H1 (cell line): ENCODE measurements at regions not wholly inside any gene's neighbourhood (a gene's known extent, or its start where the extent isn't known, plus 50 kb on each side); places are given as distances from the start of the nearest gene placed in this dataset.

Experiments used
- CTCF ChIA-PET: fragments of 300-600 bp; sonication (Branson Sonifier 250); formaldehyde crosslinking; loops from one replicate; lab custom pipeline; 2021; ENCODE audit not compliant: partially characterized antibody; lab: Charles Lee
- POLR2A ChIA-PET: fragments of 300-600 bp; sonication (Branson Sonifier 250); formaldehyde crosslinking; loops from one replicate; lab custom pipeline; 2021; ENCODE audit warnings: inconsistent platforms; ENCODE audit not compliant: partially characterized antibody; lab: Charles Lee
- DNase-seq, 2 experiments: peaks; one replicate each; pipeline versions ENCODE4 v3.0.0 to v3.0.0-alpha.2; 2010 to 2022; ENCODE audit warnings: low spot score in 2 of 2, low read depth in 1 of 2, mixed read lengths in 1 of 2
- FAIRE-seq: peaks from 2 replicates; lab custom pipeline; 2011; peaks lifted over from hg19 to GRCh38; lab: Jason Lieb, UNC
- H2AFZ ChIP-seq: 2 replicates; pipeline ENCODE4 v1.8.1; 2012; ENCODE audit warnings: low read length, inconsistent platforms
- H2AK5ac ChIP-seq: 2 replicates; pipeline ENCODE4 v1.6.1; 2013; ENCODE audit warnings: low read depth, low read length
- H2BK120ac ChIP-seq: replicated peaks from 2 replicates; pipeline ENCODE3; 2013; ENCODE audit warnings: low read depth, low read length, inconsistent platforms
- H2BK12ac ChIP-seq: 2 replicates; pipeline ENCODE4 v1.6.1; 2013; ENCODE audit warnings: low read depth, low read length
- H2BK15ac ChIP-seq: 2 replicates; pipeline ENCODE4 v1.6.1; 2013; ENCODE audit warnings: low read length
- H2BK20ac ChIP-seq: 2 replicates; pipeline ENCODE4 v1.6.1; 2013; ENCODE audit warnings: low read length
- H2BK5ac ChIP-seq: 2 replicates; pipeline ENCODE4 v1.6.1; 2013; ENCODE audit warnings: low read depth, low read length
- H3K14ac ChIP-seq: 2 replicates; pipeline ENCODE4 v1.6.1; 2013; ENCODE audit warnings: inconsistent platforms; ENCODE audit not compliant: insufficient read length
- H3K18ac ChIP-seq: 2 replicates; pipeline ENCODE4 v1.6.1; 2013; ENCODE audit warnings: low read length; ENCODE audit errors: extremely low read depth
- H3K23ac ChIP-seq: 2 replicates; pipeline ENCODE4 v1.6.1; 2013; ENCODE audit warnings: inconsistent platforms; ENCODE audit not compliant: insufficient read length
- H3K23me2 ChIP-seq: 2 replicates; pipeline ENCODE4 v1.6.1; 2013; ENCODE audit warnings: low read depth, low read length
- H3K27ac ChIP-seq: 2 replicates; pipeline ENCODE4 v1.6.1; 2011; ENCODE audit warnings: low read depth, low read length, inconsistent platforms
- H3K27me3 ChIP-seq, 4 experiments: replicated peaks in 1 of 4; 1 replicate in 1 of 4; 2 replicates in 3 of 4; pipeline versions ENCODE4 v1.6.1 to v1.8.1; 2011 to 2013; ENCODE audit warnings: low read length in 3 of 4, mild to moderate bottlenecking in 3 of 4, inconsistent platforms in 2 of 4, mixed read lengths in 2 of 4, moderate library complexity in 1 of 4; ENCODE audit not compliant: control insufficient read depth in 3 of 4, insufficient read depth in 3 of 4; ENCODE audit errors: extremely low read depth in 1 of 4
- H3K36me3 ChIP-seq, 4 experiments: 2 replicates each; pipeline versions ENCODE4 v1.6.1 to v1.8.1; 2011 to 2013; ENCODE audit warnings: mild to moderate bottlenecking in 4 of 4, low read length in 3 of 4, moderate library complexity in 2 of 4, control low read depth in 1 of 4, inconsistent platforms in 1 of 4; ENCODE audit not compliant: insufficient read depth in 4 of 4, control insufficient read depth in 2 of 4
- H3K4ac ChIP-seq: replicated peaks from 2 replicates; pipeline ENCODE3; 2013; ENCODE audit warnings: low read length, low read depth, mixed read lengths, inconsistent platforms; ENCODE audit not compliant: insufficient read length
- H3K4me1 ChIP-seq, 4 experiments: replicated peaks in 1 of 4; 1 replicate in 1 of 4; 2 replicates in 3 of 4; pipeline versions ENCODE4 v1.6.1 to v1.8.1; 2011 to 2013; ENCODE audit warnings: low read length in 3 of 4, inconsistent platforms in 2 of 4, mixed read lengths in 1 of 4; ENCODE audit not compliant: insufficient read depth in 4 of 4, control insufficient read depth in 3 of 4
- H3K4me2 ChIP-seq, 2 experiments: 2 replicates each; pipeline versions ENCODE4 v1.6.1 to v1.8.1; 2011 to 2013; ENCODE audit warnings: low read depth in 2 of 2, low read length in 2 of 2, control low read depth in 1 of 2, inconsistent platforms in 1 of 2, mild to moderate bottlenecking in 1 of 2; ENCODE audit not compliant: insufficient read depth in 1 of 2
- H3K4me3 ChIP-seq, 4 experiments: fragments of 200-600, 300-600 bp in 1 of 4; sonication (generic), shearing (Covaris generic), sonication (Bioruptor Twin) in 1 of 4; 2 replicates each; pipeline versions ENCODE4 v1.5.1 to v1.8.1; 2011 to 2016; ENCODE audit warnings: low read length in 4 of 4, low read depth in 3 of 4, control low read depth in 2 of 4, inconsistent platforms in 2 of 4, mild to moderate bottlenecking in 2 of 4, mixed read lengths in 1 of 4, moderate library complexity in 1 of 4; ENCODE audit not compliant: insufficient read depth in 2 of 4; ENCODE audit errors: extremely low read depth in 1 of 4
- H3K56ac ChIP-seq: replicated peaks from 2 replicates; pipeline ENCODE3; 2013; ENCODE audit warnings: low read depth, mild to moderate bottlenecking, mixed read lengths, low read length, inconsistent platforms; ENCODE audit not compliant: insufficient read length
- H3K79me1 ChIP-seq: 2 replicates; pipeline ENCODE4 v1.6.1; 2013; ENCODE audit warnings: low read depth, low read length, control low read depth
- H3K79me2 ChIP-seq, 2 experiments: 2 replicates each; pipeline versions ENCODE4 v1.6.1 to v1.8.1; 2012 to 2013; ENCODE audit warnings: low read length in 2 of 2, mild to moderate bottlenecking in 2 of 2, inconsistent platforms in 1 of 2; ENCODE audit not compliant: insufficient read depth in 2 of 2, control insufficient read depth in 1 of 2
- H3K9ac ChIP-seq, 4 experiments: replicated peaks in 1 of 4; 1 replicate in 1 of 4; 2 replicates in 3 of 4; pipeline versions ENCODE4 v1.6.1 to v1.8.1; 2011 to 2013; ENCODE audit warnings: low read depth in 3 of 4, low read length in 3 of 4, control low read depth in 2 of 4, mild to moderate bottlenecking in 2 of 4, moderate library complexity in 2 of 4, inconsistent platforms in 1 of 4; ENCODE audit errors: extremely low read depth in 1 of 4
- H3K9me3 ChIP-seq, 2 experiments: 2 replicates each; pipeline versions ENCODE4 v1.6.1 to v1.8.1; 2012 to 2013; ENCODE audit warnings: mild to moderate bottlenecking in 2 of 2, moderate library complexity in 2 of 2, control low read depth in 1 of 2, inconsistent platforms in 1 of 2, low read depth in 1 of 2, low read length in 1 of 2, mixed read lengths in 1 of 2; ENCODE audit not compliant: insufficient read depth in 2 of 2
- H4K20me1 ChIP-seq, 2 experiments: replicated peaks in 1 of 2; 2 replicates each; pipeline versions ENCODE3 to v1.8.1; 2011 to 2013; ENCODE audit warnings: inconsistent platforms in 2 of 2, low read length in 2 of 2, mild to moderate bottlenecking in 1 of 2; ENCODE audit not compliant: insufficient read depth in 2 of 2, control insufficient read depth in 1 of 2
- H4K5ac ChIP-seq: 2 replicates; pipeline ENCODE4 v1.6.1; 2013; ENCODE audit warnings: low read length, low read depth, mixed read lengths, inconsistent platforms; ENCODE audit not compliant: insufficient read length
- H4K8ac ChIP-seq: 2 replicates; pipeline ENCODE4 v1.8.0; 2013; ENCODE audit warnings: mild to moderate bottlenecking, moderate library complexity, low read length, inconsistent platforms; ENCODE audit not compliant: insufficient read depth; ENCODE audit errors: extremely low read depth
- H4K91ac ChIP-seq: replicated peaks from 2 replicates; pipeline ENCODE3; 2013; ENCODE audit warnings: low read length, mixed read lengths, inconsistent platforms; ENCODE audit not compliant: insufficient read length
- ASH2L ChIP-seq: fragments of 200-600, 300-600 bp; sonication (generic); IDR thresholded peaks from one replicate; pipeline ENCODE4 v1.7.1; 2017; ENCODE audit warnings: low read length
- BCL11A ChIP-seq, 2 experiments: IDR thresholded peaks; one replicate each; pipeline ENCODE4 v1.6.1; 2011; ENCODE audit warnings: low read depth in 2 of 2, low read length in 2 of 2, mild to moderate bottlenecking in 2 of 2
- BRCA1 ChIP-seq: IDR thresholded peaks from 2 replicates; pipeline ENCODE4 v1.6.1; 2012; ENCODE audit warnings: low read depth, low read length, improper control_type of control experiment
- FOSL1 ChIP-seq: IDR thresholded peaks from 2 replicates; pipeline ENCODE4 v1.6.1; 2011; ENCODE audit warnings: mild to moderate bottlenecking, low read depth, low read length, moderate library complexity; ENCODE audit not compliant: insufficient read depth
- MAX ChIP-seq: IDR thresholded peaks from 2 replicates; pipeline ENCODE4 v1.6.1; 2012; ENCODE audit warnings: inconsistent platforms
- PHF8 ChIP-seq: fragments of 200-600 bp; sonication (generic); conservative IDR thresholded peaks from 2 replicates; pipeline ENCODE4 v1.7.1; 2012; ENCODE audit warnings: low read depth, mild to moderate bottlenecking, inconsistent platforms, low read length, moderate library complexity
- RXRA ChIP-seq: IDR thresholded peaks from 2 replicates; pipeline ENCODE4 v1.6.1; 2011; ENCODE audit warnings: low read depth, mild to moderate bottlenecking, low read length, moderate library complexity; ENCODE audit not compliant: insufficient read depth
- SP4 ChIP-seq: IDR thresholded peaks from 2 replicates; pipeline ENCODE4 v1.6.1; 2012; ENCODE audit warnings: low read length, inconsistent platforms
- TAF1 ChIP-seq: IDR thresholded peaks from 2 replicates; pipeline ENCODE4 v1.6.1; 2011; ENCODE audit warnings: mild to moderate bottlenecking, low read depth, low read length
- WGBS, 2 experiments: shearing (Covaris generic) in 1 of 2; methylation state at CpG; one replicate each; pipeline versions ENCODE4 v1.1.6 to v1.1.7; 2013 to 2015; ENCODE audit warnings: low lambda C conversion rate in 2 of 2, mixed read lengths in 2 of 2, inconsistent platforms in 1 of 2, low coverage in 1 of 2, missing lambda C conversion rate in 1 of 2; ENCODE audit not compliant: insufficient replicate concordance in 2 of 2, insufficient coverage in 1 of 2, insufficient read length in 1 of 2; ENCODE audit errors: extremely low coverage in 1 of 2, missing lambda C conversion rate in 1 of 2; 5-methylcytosine and 5-hydroxymethylcytosine counted together

- Histone ChIP-seq H3K14ac (no peak overlapping the region), H4K20me1 (no peaks in the 10 kb centered on the region), H3K4me3 (no peak overlapping the region), H2AK5ac (no peak overlapping the region), H4K5ac (no peak overlapping the region), H3K4me2 (no peak overlapping the region), H3K79me1 (no peaks in the 10 kb centered on the region), H2AFZ (no peak overlapping the region), H2BK12ac (no peak overlapping the region), H3K56ac (no peak overlapping the region), H3K23ac (no peak overlapping the region), H3K9ac (no peak overlapping the region), H3K27me3 (no peaks in the 10 kb centered on the region), H3K9me3 (no peaks in the 10 kb centered on the region), H3K4me1 (no peaks in the 10 kb centered on the region), H2BK15ac (no peak overlapping the region), H2BK20ac (no peak overlapping the region), H4K91ac (no peak overlapping the region), H3K23me2 (no peaks in the 10 kb centered on the region), H2BK120ac (no peak overlapping the region), H3K18ac (no peak overlapping the region), H3K4ac (no peak overlapping the region), H3K27ac (no peak overlapping the region), H3K79me2 (no peaks in the 10 kb centered on the region), H4K8ac (no peak overlapping the region), H2BK5ac (no peak overlapping the region), H3K36me3 (no peaks in the 10 kb centered on the region)
- 80% methylated on average over 5 of the region's 5 CpGs; no CpG with 5 or more reads in 1 of the 2 experiments for WGBS, 2 experiments
- TF ChIP-seq SP4 (no peak), BCL11A (IDR thresholded peaks at IDR 0.05; ENCODE audit: low read depth in 2 of 2, low read length in 2 of 2) (no peak), PHF8 (no peak), MAX (no peak), FOSL1 (no peak), RXRA (no peak), BRCA1 (no peak), ASH2L (no peak), TAF1 (no peak)
- CTCF ChIA-PET: interaction anchor here (1.1 kb wide), 1 partner anchor 21 kb away, joined by 3 read pairs; no protein-coding TSS in a partner anchor
- POLR2A ChIA-PET: no interaction called here
- DNase-seq: no peak
- FAIRE-seq: no peak
These were observed 445.1 kb downstream of the DOK5 start for GRCh38 chr20:54920491-54920890.
